ENCODE measurements at regions not wholly inside any gene's neighbourhood (a gene's known extent, or its start where the extent isn't known, plus 50 kb on each side); places are given as distances from the start of the nearest gene placed in this dataset.
A peak's percentile ranks its signal among the peaks of the same experiment; 100 is the strongest.

GRCh38 chr12:75894965-75895754 lies 136.4 kb downstream of the PHLDA1 start:
- no peak for DNase-seq

- no peak for DNase-seq
These were observed 137.8 kb downstream of the PHLDA1 start for GRCh38 chr12:75893765-75894164.

GRCh38 chr12:75892731-75893408 lies 138.7 kb downstream of the PHLDA1 start:
- peak; percentile 18 for DNase-seq

GRCh38 chr12:75891072-75891471 lies 140.5 kb downstream of the PHLDA1 start:
- no peak for DNase-seq

GRCh38 chr12:75890660-75891059 lies 140.9 kb downstream of the PHLDA1 start:
- DNase-seq: no peak

GRCh38 chr12:75890141-75890540 lies 141.4 kb downstream of the PHLDA1 start:
- DNase-seq: no peak

GRCh38 chr12:75888874-75889613 lies 142.5 kb downstream of the PHLDA1 start:
- DNase-seq: no peak

- no peak for DNase-seq
These were observed 143.2 kb downstream of the PHLDA1 start for GRCh38 chr12:75888399-75888798.

GRCh38 chr12:75887979-75888378 lies 143.6 kb downstream of the PHLDA1 start:
- DNase-seq: no peak

GRCh38 chr12:75884465-75884985 lies 147.1 kb downstream of the PHLDA1 start:
- DNase-seq: no peak

- no peak for DNase-seq
These were observed 148.3 kb downstream of the PHLDA1 start for GRCh38 chr12:75883241-75883640.

- no peak for DNase-seq
These were observed 149.2 kb downstream of the PHLDA1 start for GRCh38 chr12:75882421-75882820.

GRCh38 chr12:75881920-75882319 lies 149.7 kb downstream of the PHLDA1 start:
- DNase-seq: no peak

- DNase-seq: peak; percentile 39
These were observed 153.6 kb downstream of the PHLDA1 start for GRCh38 chr12:75877763-75878621.

GRCh38 chr12:75876832-75877762 lies 154.5 kb downstream of the PHLDA1 start:
- DNase-seq: no peak

- no peak for DNase-seq
These were observed 157.1 kb downstream of the PHLDA1 start for GRCh38 chr12:75874441-75874840.

- no peak for DNase-seq
These were observed 158.8 kb downstream of the PHLDA1 start for GRCh38 chr12:75872762-75873161.

GRCh38 chr12:75870878-75871277 lies 160.7 kb downstream of the PHLDA1 start:
- peak; percentile 19 for DNase-seq

- no peak for DNase-seq
These were observed 163.1 kb downstream of the PHLDA1 start for GRCh38 chr12:75868501-75868900.

- no peak for DNase-seq
These were observed 166.3 kb downstream of the PHLDA1 start for GRCh38 chr12:75865315-75865714.

- DNase-seq: no peak
These were observed 167.4 kb downstream of the PHLDA1 start for GRCh38 chr12:75864161-75864560.
